ENCODE measurements at regions not wholly inside any gene's neighbourhood (a gene's known extent, or its start where the extent isn't known, plus 50 kb on each side); places are given as distances from the start of the nearest gene placed in this dataset.
"Not testable (repeated sequence)": the region's sequence is repeated elsewhere in the genome, so short reads cannot be mapped to it uniquely, and the experiment has no call there.

- DNase-seq: no peak
Observed at GRCh38 chr4:125262502-125262901, 52.3 kb upstream of the FAT4 start.

GRCh38 chr4:125262079-125262478, 52.7 kb upstream of the FAT4 start:
- DNase-seq: no peak

- no peak for DNase-seq
Observed at GRCh38 chr4:125254106-125254505, 60.6 kb upstream of the FAT4 start.

GRCh38 chr4:125244848-125245450, 69.8 kb upstream of the FAT4 start:
- DNase-seq: no peak

GRCh38 chr4:125243789-125244397, 70.9 kb upstream of the FAT4 start:
- no peak for DNase-seq

- no peak for DNase-seq
Observed at GRCh38 chr4:125235971-125236370, 78.8 kb upstream of the FAT4 start.

- no peak for DNase-seq
Observed at GRCh38 chr4:125231661-125232060, 83.1 kb upstream of the FAT4 start.

- DNase-seq: no peak
Observed at GRCh38 chr4:125229596-125230058, 85.1 kb upstream of the FAT4 start.

- DNase-seq: no peak
Observed at GRCh38 chr4:125225806-125226205, 88.9 kb upstream of the FAT4 start.

GRCh38 chr4:125200556-125200955, 114.2 kb upstream of the FAT4 start:
- DNase-seq: no peak

- DNase-seq: no peak
Observed at GRCh38 chr4:125198916-125199315, 115.8 kb upstream of the FAT4 start.

GRCh38 chr4:125191874-125192459, 122.8 kb upstream of the FAT4 start:
- DNase-seq: not testable (repeated sequence)

GRCh38 chr4:125191232-125191631, 123.5 kb upstream of the FAT4 start:
- no peak for DNase-seq

GRCh38 chr4:125187226-125188176, 127.3 kb upstream of the FAT4 start:
- DNase-seq: no peak

GRCh38 chr4:125184116-125184515, 130.6 kb upstream of the FAT4 start:
- no peak for DNase-seq

GRCh38 chr4:125181804-125182203, 133.0 kb upstream of the FAT4 start:
- DNase-seq: no peak

- no peak for DNase-seq
Observed at GRCh38 chr4:125179727-125180126, 135.0 kb upstream of the FAT4 start.

- DNase-seq: no peak
Observed at GRCh38 chr4:125169192-125169591, 145.6 kb upstream of the FAT4 start.

GRCh38 chr4:125168531-125168930, 146.2 kb upstream of the FAT4 start:
- no peak for DNase-seq

GRCh38 chr4:125166012-125166411, 148.7 kb upstream of the FAT4 start:
- DNase-seq: not testable (repeated sequence)

- no peak for DNase-seq
Observed at GRCh38 chr4:125159001-125159400, 155.8 kb upstream of the FAT4 start.

GRCh38 chr4:125155251-125155650, 159.5 kb upstream of the FAT4 start:
- DNase-seq: no peak

- DNase-seq: no peak
Observed at GRCh38 chr4:125140966-125141495, 173.7 kb upstream of the FAT4 start.

Measured in NCI-H345 (cell line).